H1 (cell line): ENCODE measurements at regions not wholly inside any gene's neighbourhood (a gene's known extent, or its start where the extent isn't known, plus 50 kb on each side); places are given as distances from the start of the nearest gene placed in this dataset.

Experiments used
- CTCF ChIA-PET: fragments of 300-600 bp; sonication (Branson Sonifier 250); formaldehyde crosslinking; loops from one replicate; lab custom pipeline; 2021; ENCODE audit not compliant: partially characterized antibody; lab: Charles Lee
- POLR2A ChIA-PET: fragments of 300-600 bp; sonication (Branson Sonifier 250); formaldehyde crosslinking; loops from one replicate; lab custom pipeline; 2021; ENCODE audit warnings: inconsistent platforms; ENCODE audit not compliant: partially characterized antibody; lab: Charles Lee
- DNase-seq, 2 experiments: peaks; one replicate each; pipeline versions ENCODE4 v3.0.0 to v3.0.0-alpha.2; 2010 to 2022; ENCODE audit warnings: low spot score in 2 of 2, low read depth in 1 of 2, mixed read lengths in 1 of 2
- FAIRE-seq: peaks from 2 replicates; lab custom pipeline; 2011; peaks lifted over from hg19 to GRCh38; lab: Jason Lieb, UNC
- H2AFZ ChIP-seq: 2 replicates; pipeline ENCODE4 v1.8.1; 2012; ENCODE audit warnings: low read length, inconsistent platforms
- H2AK5ac ChIP-seq: 2 replicates; pipeline ENCODE4 v1.6.1; 2013; ENCODE audit warnings: low read depth, low read length
- H2BK120ac ChIP-seq: replicated peaks from 2 replicates; pipeline ENCODE3; 2013; ENCODE audit warnings: low read depth, low read length, inconsistent platforms
- H2BK12ac ChIP-seq: 2 replicates; pipeline ENCODE4 v1.6.1; 2013; ENCODE audit warnings: low read depth, low read length
- H2BK15ac ChIP-seq: 2 replicates; pipeline ENCODE4 v1.6.1; 2013; ENCODE audit warnings: low read length
- H2BK20ac ChIP-seq: 2 replicates; pipeline ENCODE4 v1.6.1; 2013; ENCODE audit warnings: low read length
- H2BK5ac ChIP-seq: 2 replicates; pipeline ENCODE4 v1.6.1; 2013; ENCODE audit warnings: low read depth, low read length
- H3K14ac ChIP-seq: 2 replicates; pipeline ENCODE4 v1.6.1; 2013; ENCODE audit warnings: inconsistent platforms; ENCODE audit not compliant: insufficient read length
- H3K18ac ChIP-seq: 2 replicates; pipeline ENCODE4 v1.6.1; 2013; ENCODE audit warnings: low read length; ENCODE audit errors: extremely low read depth
- H3K23ac ChIP-seq: 2 replicates; pipeline ENCODE4 v1.6.1; 2013; ENCODE audit warnings: inconsistent platforms; ENCODE audit not compliant: insufficient read length
- H3K23me2 ChIP-seq: 2 replicates; pipeline ENCODE4 v1.6.1; 2013; ENCODE audit warnings: low read depth, low read length
- H3K27ac ChIP-seq: 2 replicates; pipeline ENCODE4 v1.6.1; 2011; ENCODE audit warnings: low read depth, low read length, inconsistent platforms
- H3K27me3 ChIP-seq, 4 experiments: replicated peaks in 1 of 4; 1 replicate in 1 of 4; 2 replicates in 3 of 4; pipeline versions ENCODE4 v1.6.1 to v1.8.1; 2011 to 2013; ENCODE audit warnings: low read length in 3 of 4, mild to moderate bottlenecking in 3 of 4, inconsistent platforms in 2 of 4, mixed read lengths in 2 of 4, moderate library complexity in 1 of 4; ENCODE audit not compliant: control insufficient read depth in 3 of 4, insufficient read depth in 3 of 4; ENCODE audit errors: extremely low read depth in 1 of 4
- H3K36me3 ChIP-seq, 4 experiments: 2 replicates each; pipeline versions ENCODE4 v1.6.1 to v1.8.1; 2011 to 2013; ENCODE audit warnings: mild to moderate bottlenecking in 4 of 4, low read length in 3 of 4, moderate library complexity in 2 of 4, control low read depth in 1 of 4, inconsistent platforms in 1 of 4; ENCODE audit not compliant: insufficient read depth in 4 of 4, control insufficient read depth in 2 of 4
- H3K4ac ChIP-seq: replicated peaks from 2 replicates; pipeline ENCODE3; 2013; ENCODE audit warnings: low read length, low read depth, mixed read lengths, inconsistent platforms; ENCODE audit not compliant: insufficient read length
- H3K4me1 ChIP-seq, 4 experiments: replicated peaks in 1 of 4; 1 replicate in 1 of 4; 2 replicates in 3 of 4; pipeline versions ENCODE4 v1.6.1 to v1.8.1; 2011 to 2013; ENCODE audit warnings: low read length in 3 of 4, inconsistent platforms in 2 of 4, mixed read lengths in 1 of 4; ENCODE audit not compliant: insufficient read depth in 4 of 4, control insufficient read depth in 3 of 4
- H3K4me2 ChIP-seq, 2 experiments: 2 replicates each; pipeline versions ENCODE4 v1.6.1 to v1.8.1; 2011 to 2013; ENCODE audit warnings: low read depth in 2 of 2, low read length in 2 of 2, control low read depth in 1 of 2, inconsistent platforms in 1 of 2, mild to moderate bottlenecking in 1 of 2; ENCODE audit not compliant: insufficient read depth in 1 of 2
- H3K4me3 ChIP-seq, 4 experiments: fragments of 200-600, 300-600 bp in 1 of 4; sonication (generic), shearing (Covaris generic), sonication (Bioruptor Twin) in 1 of 4; 2 replicates each; pipeline versions ENCODE4 v1.5.1 to v1.8.1; 2011 to 2016; ENCODE audit warnings: low read length in 4 of 4, low read depth in 3 of 4, control low read depth in 2 of 4, inconsistent platforms in 2 of 4, mild to moderate bottlenecking in 2 of 4, mixed read lengths in 1 of 4, moderate library complexity in 1 of 4; ENCODE audit not compliant: insufficient read depth in 2 of 4; ENCODE audit errors: extremely low read depth in 1 of 4
- H3K56ac ChIP-seq: replicated peaks from 2 replicates; pipeline ENCODE3; 2013; ENCODE audit warnings: low read depth, mild to moderate bottlenecking, mixed read lengths, low read length, inconsistent platforms; ENCODE audit not compliant: insufficient read length
- H3K79me1 ChIP-seq: 2 replicates; pipeline ENCODE4 v1.6.1; 2013; ENCODE audit warnings: low read depth, low read length, control low read depth
- H3K79me2 ChIP-seq, 2 experiments: 2 replicates each; pipeline versions ENCODE4 v1.6.1 to v1.8.1; 2012 to 2013; ENCODE audit warnings: low read length in 2 of 2, mild to moderate bottlenecking in 2 of 2, inconsistent platforms in 1 of 2; ENCODE audit not compliant: insufficient read depth in 2 of 2, control insufficient read depth in 1 of 2
- H3K9ac ChIP-seq, 4 experiments: replicated peaks in 1 of 4; 1 replicate in 1 of 4; 2 replicates in 3 of 4; pipeline versions ENCODE4 v1.6.1 to v1.8.1; 2011 to 2013; ENCODE audit warnings: low read depth in 3 of 4, low read length in 3 of 4, control low read depth in 2 of 4, mild to moderate bottlenecking in 2 of 4, moderate library complexity in 2 of 4, inconsistent platforms in 1 of 4; ENCODE audit errors: extremely low read depth in 1 of 4
- H3K9me3 ChIP-seq, 2 experiments: 2 replicates each; pipeline versions ENCODE4 v1.6.1 to v1.8.1; 2012 to 2013; ENCODE audit warnings: mild to moderate bottlenecking in 2 of 2, moderate library complexity in 2 of 2, control low read depth in 1 of 2, inconsistent platforms in 1 of 2, low read depth in 1 of 2, low read length in 1 of 2, mixed read lengths in 1 of 2; ENCODE audit not compliant: insufficient read depth in 2 of 2
- H4K20me1 ChIP-seq, 2 experiments: replicated peaks in 1 of 2; 2 replicates each; pipeline versions ENCODE3 to v1.8.1; 2011 to 2013; ENCODE audit warnings: inconsistent platforms in 2 of 2, low read length in 2 of 2, mild to moderate bottlenecking in 1 of 2; ENCODE audit not compliant: insufficient read depth in 2 of 2, control insufficient read depth in 1 of 2
- H4K5ac ChIP-seq: 2 replicates; pipeline ENCODE4 v1.6.1; 2013; ENCODE audit warnings: low read length, low read depth, mixed read lengths, inconsistent platforms; ENCODE audit not compliant: insufficient read length
- H4K8ac ChIP-seq: 2 replicates; pipeline ENCODE4 v1.8.0; 2013; ENCODE audit warnings: mild to moderate bottlenecking, moderate library complexity, low read length, inconsistent platforms; ENCODE audit not compliant: insufficient read depth; ENCODE audit errors: extremely low read depth
- H4K91ac ChIP-seq: replicated peaks from 2 replicates; pipeline ENCODE3; 2013; ENCODE audit warnings: low read length, mixed read lengths, inconsistent platforms; ENCODE audit not compliant: insufficient read length
- EP300 ChIP-seq, 2 experiments: IDR thresholded peaks; 1 replicate in 1 of 2; 2 replicates in 1 of 2; pipeline ENCODE4 v1.6.1; 2011 to 2012; ENCODE audit warnings: low read depth in 2 of 2, low read length in 2 of 2, mild to moderate bottlenecking in 2 of 2, borderline replicate concordance in 1 of 2, inconsistent platforms in 1 of 2, moderate library complexity in 1 of 2
- FOSL1 ChIP-seq: IDR thresholded peaks from 2 replicates; pipeline ENCODE4 v1.6.1; 2011; ENCODE audit warnings: mild to moderate bottlenecking, low read depth, low read length, moderate library complexity; ENCODE audit not compliant: insufficient read depth
- HDAC2 ChIP-seq, 2 experiments: fragments of 300-600 bp in 1 of 2; sonication (generic) in 1 of 2; IDR thresholded peaks; 2 replicates each; pipeline ENCODE4 v1.6.1; 2011 to 2012; ENCODE audit warnings: low read depth in 2 of 2, low read length in 2 of 2, mild to moderate bottlenecking in 2 of 2, moderate library complexity in 2 of 2, borderline replicate concordance in 1 of 2, inconsistent platforms in 1 of 2
- RAD21 ChIP-seq, 2 experiments: IDR thresholded peaks in 1 of 2; conservative IDR thresholded peaks in 1 of 2; 2 replicates each; pipeline ENCODE4 v1.6.1; 2011; ENCODE audit warnings: low read depth in 2 of 2, low read length in 2 of 2, improper control_type of control experiment in 1 of 2, inconsistent platforms in 1 of 2, mild to moderate bottlenecking in 1 of 2, moderate library complexity in 1 of 2
- SP4 ChIP-seq: IDR thresholded peaks from 2 replicates; pipeline ENCODE4 v1.6.1; 2012; ENCODE audit warnings: low read length, inconsistent platforms
- ZNF274 ChIP-seq: IDR thresholded peaks from 2 replicates; pipeline ENCODE4 v1.7.0; 2012; ENCODE audit warnings: low read length, borderline replicate concordance; ENCODE audit errors: extremely low read depth
- WGBS, 2 experiments: shearing (Covaris generic) in 1 of 2; methylation state at CpG; one replicate each; pipeline versions ENCODE4 v1.1.6 to v1.1.7; 2013 to 2015; ENCODE audit warnings: low lambda C conversion rate in 2 of 2, mixed read lengths in 2 of 2, inconsistent platforms in 1 of 2, low coverage in 1 of 2, missing lambda C conversion rate in 1 of 2; ENCODE audit not compliant: insufficient replicate concordance in 2 of 2, insufficient coverage in 1 of 2, insufficient read length in 1 of 2; ENCODE audit errors: extremely low coverage in 1 of 2, missing lambda C conversion rate in 1 of 2; 5-methylcytosine and 5-hydroxymethylcytosine counted together
- TF ChIP-seq, protein P1 (sequence below), 3 experiments: IDR thresholded peaks; 1 replicate in 2 of 3; 2 replicates in 1 of 3; pipeline versions ENCODE4 v1.5.1 to v1.6.1; 2011; ENCODE audit warnings: low read length in 3 of 3, mild to moderate bottlenecking in 3 of 3, inconsistent platforms in 2 of 3, low read depth in 1 of 3, moderate library complexity in 1 of 3; ENCODE audit not compliant: insufficient read depth in 1 of 3; ENCODE audit errors: control extremely low read depth in 1 of 3

DNA sequence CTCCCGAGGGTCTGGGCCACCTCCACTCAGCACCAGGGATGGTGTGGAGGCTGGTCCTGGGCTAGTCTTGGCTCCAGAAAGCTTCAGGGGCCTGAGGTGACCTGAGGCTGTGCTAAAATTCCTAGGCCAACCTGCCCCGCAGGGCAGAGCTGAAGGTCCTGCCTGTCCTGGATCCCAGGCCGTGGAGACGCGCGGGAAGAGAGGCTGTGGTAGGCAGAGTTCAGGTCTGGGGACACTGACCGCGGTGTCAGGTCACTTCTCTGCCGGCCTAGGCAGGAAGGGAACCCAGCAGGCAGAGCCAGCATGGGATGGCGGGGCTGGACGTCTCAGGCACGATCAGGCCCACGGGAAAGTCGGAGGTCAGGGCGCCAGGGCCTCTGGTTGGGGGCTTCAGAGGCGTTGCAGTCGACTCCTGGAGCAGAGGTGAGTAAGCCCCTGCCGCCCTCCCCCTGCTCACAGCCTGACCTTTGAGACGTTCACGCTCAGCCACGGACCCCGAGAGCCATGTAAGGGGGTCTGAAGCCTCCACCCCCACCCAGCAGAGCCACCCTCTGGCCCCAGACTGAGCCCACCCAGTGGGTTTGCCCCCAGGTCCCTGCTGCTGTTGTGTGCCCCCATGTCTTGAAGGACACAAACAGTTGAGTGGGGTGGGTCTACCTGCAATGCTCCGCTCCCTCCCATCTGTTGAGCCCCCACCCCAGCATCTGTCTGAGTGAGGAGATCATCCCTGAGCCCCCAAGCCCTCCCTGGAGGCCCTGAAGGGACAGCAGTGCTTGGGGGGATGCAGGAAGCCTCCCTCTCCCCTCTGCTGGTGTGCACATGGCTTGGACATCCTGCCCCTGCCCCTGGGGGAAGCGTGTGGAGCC is 142.7 kb downstream of the KIF26A start:
- ChIA-PET POLR2A (no interaction called here), CTCF (interaction anchor here (1.0 to 1.1 kb wide), 2 partner anchors 205 to 490 kb away, joined by 3 read pairs; no protein-coding TSS in a partner anchor)
- H2BK12ac ChIP-seq: no peak overlapping the region
- no peak overlapping the region for H3K56ac ChIP-seq
- 91% methylated on average over 19 of the region's 24 CpGs; no CpG with 5 or more reads in 1 of the 2 experiments for WGBS, 2 experiments
- no peaks in the 10 kb centered on the region for H4K20me1 ChIP-seq
- no peak overlapping the region for H2AFZ ChIP-seq
- H2AK5ac ChIP-seq: no peak overlapping the region
- no peak overlapping the region for H3K27ac ChIP-seq
- no peak overlapping the region; the same call in 1 of the 2 replicates for H4K8ac ChIP-seq
- H3K14ac ChIP-seq: no peak overlapping the region
- no peak overlapping the region; the same call in 1 of the 2 replicates for H3K18ac ChIP-seq
- no peak overlapping the region for H2BK15ac ChIP-seq
- no peaks in the 10 kb centered on the region for H3K27me3 ChIP-seq
- no peaks in the 10 kb centered on the region for H3K79me2 ChIP-seq
- H2BK20ac ChIP-seq: no peak overlapping the region
- FAIRE-seq (no peak), DNase-seq (peak in 1 of 2 experiments; percentile 45)
- no peak overlapping the region for H3K4me2 ChIP-seq
- H2BK120ac ChIP-seq: no peak overlapping the region
- H3K9ac ChIP-seq: no peak overlapping the region
- no peak overlapping the region for H4K5ac ChIP-seq
- H3K79me1 ChIP-seq: no peaks in the 10 kb centered on the region
- no peak overlapping the region for H3K4ac ChIP-seq
- no peaks in the 10 kb centered on the region; a peak in 3 of 7 replicates for H3K4me1 ChIP-seq
- TF ChIP-seq, protein P1, sequence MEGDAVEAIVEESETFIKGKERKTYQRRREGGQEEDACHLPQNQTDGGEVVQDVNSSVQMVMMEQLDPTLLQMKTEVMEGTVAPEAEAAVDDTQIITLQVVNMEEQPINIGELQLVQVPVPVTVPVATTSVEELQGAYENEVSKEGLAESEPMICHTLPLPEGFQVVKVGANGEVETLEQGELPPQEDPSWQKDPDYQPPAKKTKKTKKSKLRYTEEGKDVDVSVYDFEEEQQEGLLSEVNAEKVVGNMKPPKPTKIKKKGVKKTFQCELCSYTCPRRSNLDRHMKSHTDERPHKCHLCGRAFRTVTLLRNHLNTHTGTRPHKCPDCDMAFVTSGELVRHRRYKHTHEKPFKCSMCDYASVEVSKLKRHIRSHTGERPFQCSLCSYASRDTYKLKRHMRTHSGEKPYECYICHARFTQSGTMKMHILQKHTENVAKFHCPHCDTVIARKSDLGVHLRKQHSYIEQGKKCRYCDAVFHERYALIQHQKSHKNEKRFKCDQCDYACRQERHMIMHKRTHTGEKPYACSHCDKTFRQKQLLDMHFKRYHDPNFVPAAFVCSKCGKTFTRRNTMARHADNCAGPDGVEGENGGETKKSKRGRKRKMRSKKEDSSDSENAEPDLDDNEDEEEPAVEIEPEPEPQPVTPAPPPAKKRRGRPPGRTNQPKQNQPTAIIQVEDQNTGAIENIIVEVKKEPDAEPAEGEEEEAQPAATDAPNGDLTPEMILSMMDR (IDR thresholded peaks at IDR 0.05; ENCODE audit: control extremely low read depth in 1 of 3, insufficient read depth in 1 of 3, low read depth in 1 of 3, low read length in 3 of 3): no peak
- TF ChIP-seq FOSL1 (no peak), EP300 (IDR thresholded peaks at IDR 0.05; ENCODE audit: borderline replicate concordance in 1 of 2, low read depth in 2 of 2, low read length in 2 of 2) (no peak), SP4 (no peak), HDAC2 (IDR thresholded peaks at IDR 0.05; ENCODE audit: borderline replicate concordance in 1 of 2, low read depth in 2 of 2, low read length in 2 of 2) (no peak), ZNF274 (no peak), RAD21 (IDR thresholded peaks at IDR 0.05 in 1 of 2, conservative IDR thresholded peaks at IDR 0.05 in 1 of 2; ENCODE audit: low read depth in 2 of 2, low read length in 2 of 2) (no peak)
- no peaks in the 10 kb centered on the region for H3K36me3 ChIP-seq
- H4K91ac ChIP-seq: no peak overlapping the region
- no peak overlapping the region for H3K23ac ChIP-seq
- H3K4me3 ChIP-seq: no peak overlapping the region
- H3K9me3 ChIP-seq: no peaks in the 10 kb centered on the region
- H3K23me2 ChIP-seq: no peaks in the 10 kb centered on the region
- no peak overlapping the region for H2BK5ac ChIP-seq
